PFSK-1 (cell line): ENCODE measurements at regions not wholly inside any gene's neighbourhood (a gene's known extent, or its start where the extent isn't known, plus 50 kb on each side); places are given as distances from the start of the nearest gene placed in this dataset.

Source experiments
- POLR2AphosphoS5 ChIP-seq: IDR thresholded peaks from 2 replicates; pipeline ENCODE4 v1.6.1; 2012; ENCODE audit warnings: low read depth, mild to moderate bottlenecking, control low read depth, low read length, moderate library complexity
- REST ChIP-seq, 2 experiments: IDR thresholded peaks; 2 replicates each; pipeline versions ENCODE4 v1.6.1 to v1.8.0; 2011 to 2012; ENCODE audit warnings: low read depth in 2 of 2, low read length in 2 of 2, control low read depth in 1 of 2, inconsistent platforms in 1 of 2, mild to moderate bottlenecking in 1 of 2, moderate library complexity in 1 of 2; ENCODE audit not compliant: insufficient read depth in 1 of 2
- SIN3A ChIP-seq: IDR thresholded peaks from 2 replicates; pipeline ENCODE4 v1.6.1; 2012; ENCODE audit warnings: mild to moderate bottlenecking, low read length, moderate library complexity, borderline replicate concordance; ENCODE audit not compliant: insufficient read depth
- TAF1 ChIP-seq: IDR thresholded peaks from 2 replicates; pipeline ENCODE4 v1.6.1; 2012; ENCODE audit warnings: low read length, control low read depth, borderline replicate concordance; ENCODE audit not compliant: insufficient read depth

- TF ChIP-seq POLR2AphosphoS5 (no peak), TAF1 (no peak), REST (IDR thresholded peaks at IDR 0.05; ENCODE audit: insufficient read depth in 1 of 2, low read depth in 2 of 2, low read length in 2 of 2) (no peak), SIN3A (no peak)
Observed at GRCh38 chr4:163672751-163673150, 178.3 kb downstream of the TMA16 start.
